ENCODE measurements at regions not wholly inside any gene's neighbourhood (a gene's known extent, or its start where the extent isn't known, plus 50 kb on each side); places are given as distances from the start of the nearest gene placed in this dataset.

DNA sequence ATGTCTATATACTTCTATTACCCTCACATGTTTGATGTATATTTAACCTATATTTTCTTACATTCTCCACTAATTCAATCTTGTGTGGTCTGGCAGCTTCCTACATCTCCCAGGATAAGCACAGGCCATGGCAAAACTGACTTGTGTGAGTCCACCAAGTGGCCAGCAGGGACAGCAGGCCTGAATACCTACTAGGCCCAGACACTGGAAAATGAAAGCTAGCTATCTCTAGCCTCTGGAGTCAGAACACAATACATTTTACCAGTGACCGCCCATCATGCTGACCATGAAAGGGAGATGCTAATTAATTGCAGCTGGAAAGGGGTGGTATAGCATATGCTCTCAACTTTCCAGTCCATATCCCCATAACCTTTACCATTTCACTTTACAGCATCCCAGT lies 132.3 kb downstream of the PCTP start:
- no peaks in the 10 kb centered on the region for H3K27me3 ChIP-seq (ENCODE audit: low read depth)
- no peak overlapping the region for H3K4me3 ChIP-seq
- no peaks in the 10 kb centered on the region for H3K9me3 ChIP-seq
- no peak for DNase-seq (ENCODE audit: low spot score in 2 of 2)
- in situ Hi-C loops (cut with MboI; ENCODE audit: low sequenced_read_pairs) = no loop called here
- H3K4me1 ChIP-seq = no peaks in the 10 kb centered on the region
- no peaks in the 10 kb centered on the region for H3K36me3 ChIP-seq (replicated peaks)

DNA sequence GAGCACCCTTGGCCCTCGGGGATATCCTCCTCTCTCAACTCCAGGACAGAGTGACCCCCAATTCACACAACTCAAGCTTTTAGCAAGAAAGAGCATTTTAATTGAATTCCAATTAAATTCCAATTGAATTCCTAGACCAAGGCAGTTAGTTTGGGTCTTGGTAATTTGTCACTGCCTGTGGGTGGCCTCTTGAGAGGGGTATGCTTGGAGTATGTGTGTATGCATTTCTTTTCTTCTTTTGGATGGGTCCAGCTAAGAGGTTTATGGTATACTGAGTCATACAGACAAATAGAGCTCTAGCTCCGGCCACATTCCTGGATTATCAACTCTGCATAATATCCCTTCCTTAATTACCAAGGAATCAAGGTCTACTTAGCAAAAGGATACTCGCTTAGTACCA lies 136.7 kb downstream of the PCTP start:
- no peaks in the 10 kb centered on the region for H3K27me3 ChIP-seq (ENCODE audit: low read depth)
- no peaks in the 10 kb centered on the region for H3K36me3 ChIP-seq (replicated peaks)
- H3K9me3 ChIP-seq = no peaks in the 10 kb centered on the region
- no peak overlapping the region for H3K4me3 ChIP-seq
- no peaks in the 10 kb centered on the region for H3K4me1 ChIP-seq
- no peak for DNase-seq (ENCODE audit: low spot score in 2 of 2)
- in situ Hi-C loops (cut with MboI; ENCODE audit: low sequenced_read_pairs) = no loop called here

DNA sequence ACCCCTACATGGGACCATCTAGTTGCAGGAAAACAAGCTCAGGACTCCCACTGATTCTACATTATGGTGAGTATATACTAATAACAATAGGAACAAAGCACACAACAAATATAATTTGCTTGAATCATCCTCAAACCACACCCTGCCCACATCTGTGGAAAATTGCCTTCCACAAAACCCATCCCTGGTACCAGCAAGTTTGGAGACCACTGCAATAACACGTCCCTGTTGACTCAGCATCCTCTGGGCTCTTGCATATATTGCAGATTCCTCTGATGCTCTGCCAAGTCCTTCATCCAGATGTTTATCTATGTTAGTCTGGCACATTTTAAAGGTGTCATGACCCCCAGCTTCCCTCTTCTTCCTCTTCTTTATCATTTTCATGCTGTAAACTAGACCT lies 138.4 kb downstream of the PCTP start:
- Histone ChIP-seq H3K4me1 (no peaks in the 10 kb centered on the region), H3K9me3 (no peaks in the 10 kb centered on the region), H3K36me3 (replicated peaks) (no peaks in the 10 kb centered on the region), H3K27me3 (ENCODE audit: low read depth) (no peaks in the 10 kb centered on the region), H3K4me3 (no peak overlapping the region)
- in situ Hi-C loops (cut with MboI; ENCODE audit: low sequenced_read_pairs) = no loop called here
- DNase-seq (ENCODE audit: low spot score in 2 of 2) = no peak

DNA sequence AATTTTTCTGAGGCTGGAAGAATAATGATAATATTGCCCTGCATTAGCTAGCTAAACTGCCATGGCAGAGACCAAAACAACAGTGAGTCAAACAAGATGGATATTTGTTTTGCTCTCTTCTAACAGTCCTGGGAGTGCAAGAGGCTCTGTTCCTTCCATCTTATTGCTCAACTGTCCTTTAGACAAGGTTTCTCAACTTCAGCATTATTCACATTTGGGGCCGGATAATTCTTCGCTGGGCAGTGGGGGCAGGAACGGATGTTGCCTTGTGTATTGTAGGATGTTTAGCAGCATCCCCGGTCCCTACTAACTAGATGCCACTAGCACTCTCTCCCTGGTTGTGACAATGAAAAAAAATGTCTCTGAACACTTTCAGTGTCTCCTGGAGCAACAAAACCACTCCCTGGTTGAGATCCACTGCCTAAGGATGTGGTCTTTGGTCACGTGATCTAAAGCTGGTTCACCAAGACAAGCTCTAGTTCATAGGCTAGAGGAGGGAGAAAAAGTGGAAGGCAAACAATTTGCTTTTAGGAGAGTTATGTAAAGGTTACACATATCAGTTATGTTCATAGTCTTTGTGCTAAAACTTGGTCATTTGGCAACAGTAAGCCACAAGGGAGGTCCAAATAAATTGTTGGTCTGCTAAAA lies 144.4 kb downstream of the PCTP start:
- Histone ChIP-seq H3K4me1 (no peaks in the 10 kb centered on the region), H3K27me3 (ENCODE audit: low read depth) (no peaks in the 10 kb centered on the region), H3K36me3 (replicated peaks) (no peaks in the 10 kb centered on the region), H3K9me3 (no peaks in the 10 kb centered on the region), H3K4me3 (no peak overlapping the region)
- no peak for DNase-seq (ENCODE audit: low spot score in 2 of 2)
- in situ Hi-C loops (cut with MboI; ENCODE audit: low sequenced_read_pairs) = no loop called here

DNA sequence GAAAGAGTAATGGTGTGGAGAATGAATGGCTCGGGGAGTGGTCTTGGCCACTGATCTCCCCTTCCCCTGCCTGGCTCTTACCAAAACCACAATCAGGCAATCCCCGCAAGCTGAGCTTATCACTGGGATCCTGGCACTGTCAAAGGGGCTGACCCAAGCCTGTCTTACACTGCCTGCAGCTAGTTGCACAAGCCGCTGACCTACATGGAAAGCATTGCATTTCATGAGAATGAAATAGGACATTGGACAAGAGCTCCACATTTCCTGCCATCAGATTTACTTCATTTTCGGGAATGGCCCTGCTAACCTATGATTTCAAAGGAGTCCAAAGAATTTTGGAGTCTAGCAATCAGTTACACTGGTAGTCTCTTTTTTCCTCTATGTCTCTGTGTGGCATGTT lies 146.4 kb downstream of the PCTP start:
- Histone ChIP-seq H3K4me3 (no peak overlapping the region), H3K4me1 (no peaks in the 10 kb centered on the region), H3K27me3 (ENCODE audit: low read depth) (no peaks in the 10 kb centered on the region), H3K9me3 (no peaks in the 10 kb centered on the region), H3K36me3 (replicated peaks) (no peaks in the 10 kb centered on the region)
- DNase-seq (ENCODE audit: low spot score in 2 of 2) = no peak
- in situ Hi-C loops (cut with MboI; ENCODE audit: low sequenced_read_pairs) = no loop called here

DNA sequence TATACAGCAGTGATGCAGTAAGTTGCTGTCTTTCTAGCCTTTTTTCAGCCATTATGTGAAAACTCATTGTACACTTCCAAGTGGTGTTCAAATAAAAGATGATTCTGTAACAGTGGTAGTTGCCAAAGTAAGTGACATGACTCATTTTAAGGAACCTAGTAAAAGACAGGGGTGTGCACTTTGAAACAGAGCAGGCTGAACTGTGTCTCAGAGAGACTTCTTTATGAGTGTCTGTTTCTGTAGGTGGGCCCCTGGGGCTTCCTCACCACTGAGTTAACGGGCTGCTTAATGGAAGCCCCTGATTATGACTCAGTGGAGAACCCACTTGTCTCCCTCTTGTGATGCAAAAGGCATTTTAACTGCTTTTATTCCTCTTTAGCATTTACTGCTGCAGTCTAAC lies 147.3 kb downstream of the PCTP start:
- no peak for DNase-seq (ENCODE audit: low spot score in 2 of 2)
- H3K4me1 ChIP-seq = no peaks in the 10 kb centered on the region
- no peaks in the 10 kb centered on the region for H3K36me3 ChIP-seq (replicated peaks)
- in situ Hi-C loops (cut with MboI; ENCODE audit: low sequenced_read_pairs) = no loop called here
- H3K4me3 ChIP-seq = no peak overlapping the region
- no peaks in the 10 kb centered on the region for H3K9me3 ChIP-seq
- H3K27me3 ChIP-seq (ENCODE audit: low read depth) = no peaks in the 10 kb centered on the region

DNA sequence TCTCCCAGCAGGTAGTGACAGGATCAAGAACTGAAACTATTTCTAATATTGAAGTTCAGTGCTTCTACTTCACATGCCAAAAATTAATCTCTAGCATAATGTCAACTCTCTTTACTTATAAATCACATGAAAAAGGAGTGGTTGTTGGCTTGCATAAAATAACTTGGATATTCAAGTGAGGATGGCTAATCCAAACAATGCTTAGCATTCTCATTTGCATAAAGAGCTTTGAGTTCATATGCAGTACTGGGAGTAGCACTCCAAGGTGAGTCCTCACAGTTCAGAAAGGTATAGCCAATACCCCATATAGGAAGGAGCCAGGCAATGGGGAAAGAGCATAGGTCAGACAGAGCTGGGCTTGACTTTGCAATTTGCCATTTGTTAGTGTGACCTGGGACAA lies 149.3 kb downstream of the PCTP start:
- Histone ChIP-seq H3K27me3 (ENCODE audit: low read depth) (no peaks in the 10 kb centered on the region), H3K36me3 (replicated peaks) (no peaks in the 10 kb centered on the region), H3K9me3 (no peaks in the 10 kb centered on the region), H3K4me3 (no peak overlapping the region), H3K4me1 (no peaks in the 10 kb centered on the region)
- in situ Hi-C loops (cut with MboI; ENCODE audit: low sequenced_read_pairs) = no loop called here
- no peak for DNase-seq (ENCODE audit: low spot score in 2 of 2)

DNA sequence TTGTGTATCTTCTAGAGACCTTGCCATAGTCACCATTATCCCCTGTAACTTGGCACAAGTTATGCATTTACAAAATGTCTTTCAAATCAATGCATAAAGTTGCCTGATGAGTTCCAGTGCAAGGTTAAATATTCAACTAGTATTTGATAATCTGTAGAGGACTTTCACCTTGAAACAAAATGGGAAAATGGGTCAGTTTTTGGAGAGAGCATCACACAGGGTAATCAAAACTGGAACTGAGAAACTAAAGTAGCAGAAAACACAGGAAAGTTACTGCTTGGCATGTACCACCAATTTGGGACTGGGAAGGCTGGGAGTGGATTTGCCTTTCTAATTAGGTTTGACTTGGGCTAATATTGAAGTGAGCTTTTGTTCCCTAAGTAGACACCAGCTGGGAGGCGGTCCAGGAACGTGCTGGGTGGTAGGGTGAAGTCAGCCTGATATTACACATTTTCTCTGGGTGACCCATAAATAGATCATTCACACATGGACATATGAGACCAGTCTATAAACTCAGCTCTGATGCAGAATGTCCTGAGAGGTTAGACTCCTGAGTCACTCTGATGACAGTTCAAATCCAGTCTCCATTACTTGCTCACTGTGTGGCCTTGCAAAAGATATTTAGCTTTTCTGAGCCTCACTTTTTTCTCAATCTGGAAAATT lies 152.3 kb downstream of the PCTP start:
- DNase-seq (ENCODE audit: low spot score in 2 of 2) = no peak

DNA sequence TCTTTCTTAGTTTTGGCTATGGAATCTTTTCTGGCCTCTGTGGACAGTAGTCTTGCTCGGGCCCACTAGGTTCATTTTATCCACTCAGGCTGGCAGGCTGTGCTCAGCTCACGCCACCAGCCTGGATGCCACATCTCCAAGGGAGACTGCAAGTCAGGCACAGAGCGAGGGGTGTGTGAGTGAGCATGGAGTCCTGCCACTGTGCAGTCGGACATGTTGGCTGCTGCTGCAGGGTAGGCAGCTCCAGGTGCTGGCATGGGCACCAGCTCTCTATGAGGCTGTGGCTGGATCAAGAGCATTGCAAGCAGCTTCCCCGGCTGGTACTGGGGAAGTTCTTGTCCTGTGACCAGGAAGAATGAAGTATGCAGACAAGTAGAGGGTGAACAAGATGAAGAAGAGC lies 158.9 kb downstream of the PCTP start:
- DNase-seq (ENCODE audit: low spot score in 2 of 2) = no peak
- Histone ChIP-seq H3K36me3 (replicated peaks) (no peaks in the 10 kb centered on the region), H3K27me3 (ENCODE audit: low read depth) (no peaks in the 10 kb centered on the region), H3K9me3 (no peaks in the 10 kb centered on the region), H3K4me3 (no peak overlapping the region), H3K4me1 (no peaks in the 10 kb centered on the region)
- in situ Hi-C loops (cut with MboI; ENCODE audit: low sequenced_read_pairs) = no loop called here

More for the DNA sequence above, 152.3 kb downstream of the PCTP start:
- no peaks in the 10 kb centered on the region for H3K27me3 ChIP-seq (ENCODE audit: low read depth)
- no peaks in the 10 kb centered on the region for H3K36me3 ChIP-seq (replicated peaks)
- no peaks in the 10 kb centered on the region for H3K9me3 ChIP-seq
- in situ Hi-C loops (cut with MboI; ENCODE audit: low sequenced_read_pairs) = no loop called here
- H3K4me1 ChIP-seq = no peaks in the 10 kb centered on the region
- H3K4me3 ChIP-seq = no peak overlapping the region

DNA sequence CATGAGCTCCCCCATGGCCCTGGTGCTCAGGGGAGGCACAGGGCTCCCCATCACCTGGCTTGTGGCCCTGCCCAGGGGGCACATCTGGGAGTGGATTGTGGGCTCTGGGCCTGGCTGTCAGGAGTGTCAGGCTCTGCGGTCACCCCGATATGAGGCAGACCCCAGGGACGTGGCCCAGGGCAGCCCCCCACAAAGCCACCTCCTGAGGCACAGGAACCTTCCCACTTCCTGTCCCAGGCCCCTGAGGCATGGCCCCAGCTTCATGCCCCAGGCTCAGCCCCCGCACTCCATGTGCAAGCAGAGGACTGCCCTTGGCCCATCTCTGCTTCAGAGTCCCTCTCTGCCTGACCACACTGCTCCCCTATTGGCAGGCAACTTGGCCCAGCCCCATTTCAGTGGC lies 160.3 kb downstream of the PCTP start:
- H3K27me3 ChIP-seq (ENCODE audit: low read depth) = no peaks in the 10 kb centered on the region
- no peaks in the 10 kb centered on the region for H3K36me3 ChIP-seq (replicated peaks)
- no peak overlapping the region for H3K4me3 ChIP-seq
- no peak for DNase-seq (ENCODE audit: low spot score in 2 of 2)
- no peaks in the 10 kb centered on the region for H3K4me1 ChIP-seq
- in situ Hi-C loops (cut with MboI; ENCODE audit: low sequenced_read_pairs) = no loop called here
- no peaks in the 10 kb centered on the region for H3K9me3 ChIP-seq

DNA sequence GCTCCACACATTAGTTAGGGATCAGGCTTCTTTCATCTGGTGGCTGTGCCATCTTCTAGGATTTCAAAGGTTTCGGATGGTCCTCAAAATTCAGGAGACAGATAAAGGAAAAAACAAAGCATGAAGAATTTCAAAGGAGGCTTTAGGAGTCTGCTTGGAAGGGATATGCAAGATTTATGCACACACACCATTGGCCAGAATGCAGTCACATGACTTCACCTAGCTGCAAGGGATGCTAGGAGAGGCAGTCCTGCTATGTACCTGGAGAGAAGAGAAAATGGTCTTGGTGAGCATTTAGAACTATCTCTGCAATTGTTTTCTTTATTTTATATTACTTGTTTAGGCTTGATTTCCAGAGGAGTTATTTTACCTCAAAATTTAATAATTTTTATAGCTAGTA lies 174.6 kb downstream of the PCTP start:
- Histone ChIP-seq H3K4me3 (no peak overlapping the region), H3K36me3 (replicated peaks) (no peaks in the 10 kb centered on the region), H3K27me3 (ENCODE audit: low read depth) (no peaks in the 10 kb centered on the region), H3K9me3 (no peaks in the 10 kb centered on the region), H3K4me1 (no peaks in the 10 kb centered on the region)
- DNase-seq (ENCODE audit: low spot score in 2 of 2) = no peak
- in situ Hi-C loops (cut with MboI; ENCODE audit: low sequenced_read_pairs) = no loop called here

DNA sequence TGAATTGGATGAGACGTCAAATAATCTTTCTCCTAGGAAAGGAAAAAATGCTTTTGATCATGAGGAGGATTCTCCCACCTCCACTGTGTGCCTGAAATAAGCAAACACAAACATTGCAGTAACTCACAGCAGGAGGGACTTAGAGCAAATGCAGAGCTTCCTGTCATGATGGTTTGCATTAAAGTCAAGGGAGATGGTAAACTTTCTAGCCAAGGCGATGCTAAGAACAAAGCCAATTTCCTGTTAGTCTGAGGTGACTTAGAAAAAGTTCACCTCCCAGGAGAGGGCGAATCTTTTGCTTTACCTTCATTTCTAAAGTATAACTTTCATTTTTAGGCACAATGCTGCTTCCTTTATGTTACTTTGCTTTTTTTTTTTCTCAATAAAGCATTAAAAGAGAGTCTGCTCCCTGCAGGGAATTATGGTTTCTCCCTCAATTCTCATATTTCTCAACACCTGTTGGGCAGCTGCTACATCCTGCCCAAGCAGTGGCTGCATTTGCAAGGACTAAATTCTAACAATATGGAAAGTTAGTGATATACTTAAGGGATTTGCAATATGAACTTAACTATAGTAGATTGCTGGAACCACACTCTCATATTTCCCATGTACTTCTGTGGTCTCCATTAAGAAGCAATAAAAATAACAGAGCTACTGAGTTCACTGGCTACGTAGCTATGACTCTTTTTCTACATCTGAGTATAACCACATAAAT lies 175.6 kb downstream of the PCTP start:
- H3K4me3 ChIP-seq = no peak overlapping the region
- DNase-seq (ENCODE audit: low spot score in 2 of 2) = no peak
- no peaks in the 10 kb centered on the region for H3K4me1 ChIP-seq
- no peaks in the 10 kb centered on the region for H3K36me3 ChIP-seq (replicated peaks)
- no peaks in the 10 kb centered on the region for H3K9me3 ChIP-seq
- in situ Hi-C loops (cut with MboI; ENCODE audit: low sequenced_read_pairs) = no loop called here
- no peaks in the 10 kb centered on the region for H3K27me3 ChIP-seq (ENCODE audit: low read depth)

DNA sequence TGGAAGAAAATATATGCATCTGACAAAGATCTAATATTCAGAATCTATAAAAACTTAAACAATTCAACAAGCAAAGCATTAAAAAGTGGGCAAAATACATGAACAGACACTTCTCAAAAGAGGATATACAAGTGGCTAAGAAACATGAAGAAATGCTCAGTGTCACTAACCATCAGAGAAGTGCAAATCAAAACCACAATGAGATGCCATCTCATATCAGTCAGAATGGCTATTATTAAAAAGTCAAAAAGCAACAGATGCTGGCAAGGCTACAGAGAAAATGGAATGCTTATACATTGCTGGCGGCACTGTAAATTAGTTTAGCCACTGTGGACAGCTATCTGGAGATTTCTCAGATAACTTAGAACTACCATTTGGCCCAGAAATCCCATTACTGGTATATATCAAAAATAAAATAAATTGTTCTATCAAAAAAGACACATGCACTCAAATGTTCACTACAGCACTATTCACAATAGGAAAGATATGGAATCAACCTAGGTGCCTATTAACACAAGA lies 179.5 kb downstream of the PCTP start:
- Histone ChIP-seq H3K36me3 (replicated peaks) (no peaks in the 10 kb centered on the region), H3K27me3 (ENCODE audit: low read depth) (no peaks in the 10 kb centered on the region), H3K4me3 (no peak overlapping the region), H3K4me1 (no peaks in the 10 kb centered on the region), H3K9me3 (no peaks in the 10 kb centered on the region)
- no peak for DNase-seq (ENCODE audit: low spot score in 2 of 2)
- in situ Hi-C loops (cut with MboI; ENCODE audit: low sequenced_read_pairs) = no loop called here

DNA sequence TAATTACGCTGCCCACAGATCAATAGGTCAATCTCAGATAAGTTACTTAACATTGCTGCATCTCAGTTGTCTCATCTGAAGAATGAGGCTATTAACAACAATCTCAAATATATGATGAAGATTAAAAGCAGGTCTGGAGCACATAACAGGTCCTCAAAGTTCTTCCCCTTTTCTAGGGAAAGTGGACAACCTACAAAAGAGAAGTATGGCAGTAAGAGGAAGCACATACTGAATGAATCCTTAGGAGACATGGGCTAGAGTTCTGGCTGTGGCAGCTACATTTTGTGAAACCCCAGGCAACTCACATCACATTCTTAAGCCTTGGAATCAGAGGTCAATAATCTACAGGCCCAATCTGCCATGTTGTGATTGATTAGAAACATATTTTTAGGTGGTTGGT lies 180.6 kb downstream of the PCTP start:
- Histone ChIP-seq H3K27me3 (ENCODE audit: low read depth) (no peaks in the 10 kb centered on the region), H3K9me3 (no peaks in the 10 kb centered on the region), H3K36me3 (replicated peaks) (no peaks in the 10 kb centered on the region), H3K4me1 (no peaks in the 10 kb centered on the region), H3K4me3 (no peak overlapping the region)
- no peak for DNase-seq (ENCODE audit: low spot score in 2 of 2)
- in situ Hi-C loops (cut with MboI; ENCODE audit: low sequenced_read_pairs) = no loop called here
